ENCODE measurements at regions not wholly inside any gene's neighbourhood (a gene's known extent, or its start where the extent isn't known, plus 50 kb on each side); places are given as distances from the start of the nearest gene placed in this dataset.

DNA sequence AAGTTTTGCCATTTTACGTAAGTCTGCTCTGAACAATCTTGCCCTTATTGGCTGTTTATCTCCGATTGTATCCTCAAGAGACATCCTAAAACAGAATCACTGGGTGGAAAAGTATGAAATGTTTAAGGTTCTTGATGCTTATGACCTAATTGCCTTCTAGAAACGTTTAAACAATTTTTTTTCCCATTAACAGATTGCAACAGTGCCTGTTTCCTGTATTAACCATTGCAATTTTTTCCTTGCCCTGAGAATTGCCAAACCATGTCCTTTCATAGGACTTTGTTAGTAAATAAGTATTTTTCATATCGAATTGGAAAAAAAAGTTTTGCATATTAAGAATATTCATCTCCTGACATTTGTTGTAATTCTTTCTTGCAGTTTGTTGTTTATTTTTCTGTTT lies 639.8 kb downstream of the INHBA start:
- ChIA-PET POLR2A (no interaction called here), CTCF (no interaction called here)
- no peak overlapping the region for H3K27ac ChIP-seq
- DNase-seq (ENCODE audit: low read depth in 1 of 2, low spot score in 1 of 2) (no peak), FAIRE-seq (no peak), ATAC-seq (no peak)
- WGBS (ENCODE audit: missing lambda C conversion rate), result 14% methylated on average over 4 of the region's 4 CpGs
- H3K4me3 ChIP-seq, result no peak overlapping the region
- H3K9me3 ChIP-seq, result no peaks in the 10 kb centered on the region
- no peak overlapping the region for H3K4me2 ChIP-seq
- no peaks in the 10 kb centered on the region for H3K4me1 ChIP-seq
- TF ChIP-seq, protein P1, sequence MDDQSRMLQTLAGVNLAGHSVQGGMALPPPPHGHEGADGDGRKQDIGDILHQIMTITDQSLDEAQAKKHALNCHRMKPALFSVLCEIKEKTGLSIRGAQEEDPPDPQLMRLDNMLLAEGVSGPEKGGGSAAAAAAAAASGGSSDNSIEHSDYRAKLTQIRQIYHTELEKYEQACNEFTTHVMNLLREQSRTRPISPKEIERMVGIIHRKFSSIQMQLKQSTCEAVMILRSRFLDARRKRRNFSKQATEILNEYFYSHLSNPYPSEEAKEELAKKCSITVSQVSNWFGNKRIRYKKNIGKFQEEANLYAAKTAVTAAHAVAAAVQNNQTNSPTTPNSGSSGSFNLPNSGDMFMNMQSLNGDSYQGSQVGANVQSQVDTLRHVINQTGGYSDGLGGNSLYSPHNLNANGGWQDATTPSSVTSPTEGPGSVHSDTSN (IDR thresholded peaks at IDR 0.05), result no peak
- no peak for TF ChIP-seq HOXB5 (CRISPR knock-in tag; IDR thresholded peaks at IDR 0.05)
- TF ChIP-seq CBX8 (IDR thresholded peaks at IDR 0.05), result no peak
- TF ChIP-seq ZSCAN20 (CRISPR knock-in tag; IDR thresholded peaks at IDR 0.05), result no peak
- no peak for TF ChIP-seq EP300 (IDR thresholded peaks at IDR 0.05)
- no peak for TF ChIP-seq FOXS1 (CRISPR knock-in tag; IDR thresholded peaks at IDR 0.05)
- TF ChIP-seq, protein P2, sequence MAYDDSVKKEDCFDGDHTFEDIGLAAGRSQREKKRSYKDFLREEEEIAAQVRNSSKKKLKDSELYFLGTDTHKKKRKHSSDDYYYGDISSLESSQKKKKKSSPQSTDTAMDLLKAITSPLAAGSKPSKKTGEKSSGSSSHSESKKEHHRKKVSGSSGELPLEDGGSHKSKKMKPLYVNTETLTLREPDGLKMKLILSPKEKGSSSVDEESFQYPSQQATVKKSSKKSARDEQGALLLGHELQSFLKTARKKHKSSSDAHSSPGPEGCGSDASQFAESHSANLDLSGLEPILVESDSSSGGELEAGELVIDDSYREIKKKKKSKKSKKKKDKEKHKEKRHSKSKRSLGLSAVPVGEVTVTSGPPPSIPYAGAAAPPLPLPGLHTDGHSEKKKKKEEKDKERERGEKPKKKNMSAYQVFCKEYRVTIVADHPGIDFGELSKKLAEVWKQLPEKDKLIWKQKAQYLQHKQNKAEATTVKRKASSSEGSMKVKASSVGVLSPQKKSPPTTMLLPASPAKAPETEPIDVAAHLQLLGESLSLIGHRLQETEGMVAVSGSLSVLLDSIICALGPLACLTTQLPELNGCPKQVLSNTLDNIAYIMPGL (CRISPR knock-in tag; IDR thresholded peaks at IDR 0.05; ENCODE audit: borderline replicate concordance), result no peak
- TF ChIP-seq, protein P3, sequence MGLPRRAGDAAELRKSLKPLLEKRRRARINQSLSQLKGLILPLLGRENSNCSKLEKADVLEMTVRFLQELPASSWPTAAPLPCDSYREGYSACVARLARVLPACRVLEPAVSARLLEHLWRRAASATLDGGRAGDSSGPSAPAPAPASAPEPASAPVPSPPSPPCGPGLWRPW (IDR thresholded peaks at IDR 0.05), result no peak

DNA sequence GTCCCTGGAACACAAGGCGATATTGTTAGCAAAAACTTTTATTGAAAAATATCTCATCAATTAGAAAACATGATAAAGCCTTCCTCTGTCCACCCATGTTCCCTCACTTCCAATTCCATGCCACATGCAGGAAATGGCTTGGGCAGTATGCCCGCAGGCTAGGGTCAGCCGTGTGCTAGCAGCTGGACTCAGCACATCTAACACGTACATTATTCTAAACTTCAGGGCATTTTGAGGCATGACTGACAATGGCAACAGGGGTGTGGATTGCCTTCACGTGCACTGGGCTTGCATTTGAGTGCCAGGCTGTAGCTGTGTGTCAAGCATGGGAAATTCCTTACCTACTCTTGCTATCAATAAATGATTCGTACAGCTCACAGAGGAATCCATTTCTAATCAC lies 642.1 kb downstream of the INHBA start:
- 0 out of 3 replicates have a peak, but pooled peaks cover 3% of the 10 kb centered on the region for H3K9me3 ChIP-seq
- WGBS (ENCODE audit: missing lambda C conversion rate), result 30% methylated on average over 6 of the region's 6 CpGs
- FAIRE-seq (no peak), DNase-seq (ENCODE audit: low read depth in 1 of 2, low spot score in 1 of 2) (no peak), ATAC-seq (no peak)
- no peaks in the 10 kb centered on the region for H3K4me1 ChIP-seq
- CTCF ChIA-PET, result no interaction called here
- no peak overlapping the region for H3K4me3 ChIP-seq
- H3K4me2 ChIP-seq, result no peak overlapping the region
- POLR2A ChIA-PET, result no interaction called here
- H3K27ac ChIP-seq, result no peak overlapping the region
- TF ChIP-seq TFCP2L1 (CRISPR knock-in tag; IDR thresholded peaks at IDR 0.05), result no peak
- no peak for TF ChIP-seq RNF2 (IDR thresholded peaks at IDR 0.05; ENCODE audit: borderline replicate concordance, low read depth)
- TF ChIP-seq NR3C1 (IDR thresholded peaks at IDR 0.05), result no peak
- TF ChIP-seq CBX8 (IDR thresholded peaks at IDR 0.05), result no peak
- no peak for TF ChIP-seq CHD4 (IDR thresholded peaks at IDR 0.05; ENCODE audit: borderline replicate concordance)
- no peak for TF ChIP-seq CBX2 (IDR thresholded peaks at IDR 0.05; ENCODE audit: borderline replicate concordance, low read depth)
- no peak for TF ChIP-seq JUNB (IDR thresholded peaks at IDR 0.05)
- TF ChIP-seq SMC3 (IDR thresholded peaks at IDR 0.05), result no peak
- TF ChIP-seq ZSCAN20 (CRISPR knock-in tag; IDR thresholded peaks at IDR 0.05), result no peak
- no peak for TF ChIP-seq RFX5 (IDR thresholded peaks at IDR 0.05)
- TF ChIP-seq POLR2AphosphoS2 (conservative IDR thresholded peaks at IDR 0.05; ENCODE audit: low read length), result no peak
- no peak for TF ChIP-seq RAD21 (conservative IDR thresholded peaks at IDR 0.05 in 1 of 2, IDR thresholded peaks at IDR 0.05 in 1 of 2)
- TF ChIP-seq ZFP36 (IDR thresholded peaks at IDR 0.05; ENCODE audit: borderline replicate concordance, partially characterized antibody), result no peak

DNA sequence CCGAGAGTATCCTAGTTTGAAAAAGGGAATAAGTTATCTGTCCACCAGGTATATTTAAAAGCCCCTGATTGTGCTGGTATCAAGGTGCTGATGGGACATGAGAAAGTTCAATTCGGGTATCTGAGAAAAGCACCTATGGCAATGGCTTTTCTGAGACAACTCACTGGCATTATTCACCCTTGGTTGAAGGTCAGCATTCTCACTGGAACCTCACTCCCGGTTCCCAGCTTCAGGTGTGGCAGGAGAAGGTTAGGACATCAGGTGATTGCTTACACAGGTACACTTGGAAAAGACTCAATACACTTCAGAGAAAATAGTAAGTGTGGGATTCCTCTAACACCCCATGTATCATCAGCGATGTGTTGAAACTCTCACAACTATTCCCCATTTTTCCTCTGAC lies 643.1 kb downstream of the INHBA start:
- DNase-seq (ENCODE audit: low read depth in 1 of 2, low spot score in 1 of 2), result no peak
- no peak for ATAC-seq
- Histone ChIP-seq H3K4me3 (no peak overlapping the region), H3K4me2 (no peak overlapping the region), H3K9me3 (0 out of 3 replicates have a peak, but pooled peaks cover 3% of the 10 kb centered on the region), H3K4me1 (no peaks in the 10 kb centered on the region), H3K27ac (no peak overlapping the region)
- POLR2A ChIA-PET, result no interaction called here
- no peak for FAIRE-seq
- TF ChIP-seq FOSL2 (IDR thresholded peaks at IDR 0.05) (no peak), FOSL2 (CRISPR knock-in tag; IDR thresholded peaks at IDR 0.05) (no peak), GATA3 (IDR thresholded peaks at IDR 0.05; ENCODE audit: borderline replicate concordance) (no peak)
- TF ChIP-seq, protein P4, sequence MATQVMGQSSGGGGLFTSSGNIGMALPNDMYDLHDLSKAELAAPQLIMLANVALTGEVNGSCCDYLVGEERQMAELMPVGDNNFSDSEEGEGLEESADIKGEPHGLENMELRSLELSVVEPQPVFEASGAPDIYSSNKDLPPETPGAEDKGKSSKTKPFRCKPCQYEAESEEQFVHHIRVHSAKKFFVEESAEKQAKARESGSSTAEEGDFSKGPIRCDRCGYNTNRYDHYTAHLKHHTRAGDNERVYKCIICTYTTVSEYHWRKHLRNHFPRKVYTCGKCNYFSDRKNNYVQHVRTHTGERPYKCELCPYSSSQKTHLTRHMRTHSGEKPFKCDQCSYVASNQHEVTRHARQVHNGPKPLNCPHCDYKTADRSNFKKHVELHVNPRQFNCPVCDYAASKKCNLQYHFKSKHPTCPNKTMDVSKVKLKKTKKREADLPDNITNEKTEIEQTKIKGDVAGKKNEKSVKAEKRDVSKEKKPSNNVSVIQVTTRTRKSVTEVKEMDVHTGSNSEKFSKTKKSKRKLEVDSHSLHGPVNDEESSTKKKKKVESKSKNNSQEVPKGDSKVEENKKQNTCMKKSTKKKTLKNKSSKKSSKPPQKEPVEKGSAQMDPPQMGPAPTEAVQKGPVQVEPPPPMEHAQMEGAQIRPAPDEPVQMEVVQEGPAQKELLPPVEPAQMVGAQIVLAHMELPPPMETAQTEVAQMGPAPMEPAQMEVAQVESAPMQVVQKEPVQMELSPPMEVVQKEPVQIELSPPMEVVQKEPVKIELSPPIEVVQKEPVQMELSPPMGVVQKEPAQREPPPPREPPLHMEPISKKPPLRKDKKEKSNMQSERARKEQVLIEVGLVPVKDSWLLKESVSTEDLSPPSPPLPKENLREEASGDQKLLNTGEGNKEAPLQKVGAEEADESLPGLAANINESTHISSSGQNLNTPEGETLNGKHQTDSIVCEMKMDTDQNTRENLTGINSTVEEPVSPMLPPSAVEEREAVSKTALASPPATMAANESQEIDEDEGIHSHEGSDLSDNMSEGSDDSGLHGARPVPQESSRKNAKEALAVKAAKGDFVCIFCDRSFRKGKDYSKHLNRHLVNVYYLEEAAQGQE (IDR thresholded peaks at IDR 0.05), result no peak
- 5% methylated on average over 4 of the region's 4 CpGs for WGBS (ENCODE audit: missing lambda C conversion rate)
- CTCF ChIA-PET, result no interaction called here

Measured in A549 (cell line).